ENCODE measurements at regions not wholly inside any gene's neighbourhood (a gene's known extent, or its start where the extent isn't known, plus 50 kb on each side); places are given as distances from the start of the nearest gene placed in this dataset.

GRCh38 chr17:52710363-52710901 lies 551.9 kb upstream of the CA10 start:
- no peak overlapping the region for H2BK120ac ChIP-seq (ENCODE audit: low read depth, low read length)
- no peak overlapping the region for H3K4ac ChIP-seq (ENCODE audit: low read depth in 1 of 2, low read length in 2 of 2)
- H3K27me3 ChIP-seq (ENCODE audit: control insufficient read depth in 1 of 2, insufficient read depth in 1 of 2, low read length in 2 of 2): no peaks in the 10 kb centered on the region
- H3K36me3 ChIP-seq (ENCODE audit: control insufficient read depth in 1 of 2, insufficient read depth in 2 of 2, low read depth in 1 of 2, low read length in 2 of 2): no peaks in the 10 kb centered on the region
- no peak overlapping the region for H2BK5ac ChIP-seq (ENCODE audit: low read depth, low read length, poor library complexity, severe bottlenecking)
- no peaks in the 10 kb centered on the region for H3K4me1 ChIP-seq (ENCODE audit: control insufficient read depth, insufficient read depth, low read depth, low read length)
- no peaks in the 10 kb centered on the region for H3K9me3 ChIP-seq (ENCODE audit: control insufficient read depth, low read length)
- H3K79me1 ChIP-seq (replicated peaks; ENCODE audit: low read length, poor library complexity, severe bottlenecking): no peaks in the 10 kb centered on the region
- WGBS: 37% methylated on average over 1 of the region's 1 CpG
- no peak overlapping the region for H4K8ac ChIP-seq (ENCODE audit: low read length)
- no peak overlapping the region for H2BK15ac ChIP-seq (ENCODE audit: low read depth, poor library complexity, severe bottlenecking)
- no peak overlapping the region for H3K4me3 ChIP-seq (ENCODE audit: insufficient read depth in 1 of 2, low read depth in 1 of 2, low read length in 2 of 2)
- no peak overlapping the region for H3K27ac ChIP-seq (ENCODE audit: low read length, poor library complexity, severe bottlenecking)
- no peak overlapping the region for H2AFZ ChIP-seq (ENCODE audit: low read depth, low read length)
- H3K4me2 ChIP-seq (ENCODE audit: low read length, poor library complexity, severe bottlenecking): no peak overlapping the region
- DNase-seq: no peak
- no peak overlapping the region for H3K9ac ChIP-seq (ENCODE audit: low read length)
- H2BK12ac ChIP-seq (ENCODE audit: low read length in 2 of 2): no peak overlapping the region
- H3K14ac ChIP-seq (ENCODE audit: low read length in 2 of 2): no peak overlapping the region
- no peak overlapping the region for H2AK5ac ChIP-seq (ENCODE audit: low read length, severe bottlenecking)
- no peak overlapping the region for H3K18ac ChIP-seq (ENCODE audit: low read depth in 1 of 2, low read length in 2 of 2)
- no peak overlapping the region for H4K91ac ChIP-seq (ENCODE audit: low read length)
- H3K23ac ChIP-seq (ENCODE audit: low read length in 2 of 2): no peak overlapping the region

GRCh38 chr17:52709724-52710123 lies 551.2 kb upstream of the CA10 start:
- Histone ChIP-seq H3K9ac (ENCODE audit: low read length) (no peak overlapping the region), H3K4ac (ENCODE audit: low read depth in 1 of 2, low read length in 2 of 2) (no peak overlapping the region), H2BK120ac (ENCODE audit: low read depth, low read length) (no peak overlapping the region), H3K18ac (ENCODE audit: low read depth in 1 of 2, low read length in 2 of 2) (no peak overlapping the region), H3K36me3 (ENCODE audit: control insufficient read depth in 1 of 2, insufficient read depth in 2 of 2, low read depth in 1 of 2, low read length in 2 of 2) (no peaks in the 10 kb centered on the region), H2BK12ac (ENCODE audit: low read length in 2 of 2) (no peak overlapping the region), H3K9me3 (ENCODE audit: control insufficient read depth, low read length) (no peaks in the 10 kb centered on the region), H3K23ac (ENCODE audit: low read length in 2 of 2) (no peak overlapping the region), H2BK5ac (ENCODE audit: low read depth, low read length, poor library complexity, severe bottlenecking) (no peak overlapping the region), H3K27me3 (ENCODE audit: control insufficient read depth in 1 of 2, insufficient read depth in 1 of 2, low read length in 2 of 2) (no peaks in the 10 kb centered on the region), H3K4me2 (ENCODE audit: low read length, poor library complexity, severe bottlenecking) (no peak overlapping the region), H4K8ac (ENCODE audit: low read length) (no peak overlapping the region), H3K27ac (ENCODE audit: low read length, poor library complexity, severe bottlenecking) (no peak overlapping the region), H3K14ac (ENCODE audit: low read length in 2 of 2) (no peak overlapping the region), H4K91ac (ENCODE audit: low read length) (no peak overlapping the region), H2BK15ac (ENCODE audit: low read depth, poor library complexity, severe bottlenecking) (no peak overlapping the region), H3K4me1 (ENCODE audit: control insufficient read depth, insufficient read depth, low read depth, low read length) (no peaks in the 10 kb centered on the region), H3K4me3 (ENCODE audit: insufficient read depth in 1 of 2, low read depth in 1 of 2, low read length in 2 of 2) (no peak overlapping the region), H2AK5ac (ENCODE audit: low read length, severe bottlenecking) (no peak overlapping the region), H2AFZ (ENCODE audit: low read depth, low read length) (no peak overlapping the region), H3K79me1 (replicated peaks; ENCODE audit: low read length, poor library complexity, severe bottlenecking) (no peaks in the 10 kb centered on the region)
- DNase-seq: no peak
- 66% methylated on average over 3 of the region's 3 CpGs for whole genome bisulfite sequencing

GRCh38 chr17:52696362-52696761 lies 537.8 kb upstream of the CA10 start:
- H3K14ac ChIP-seq (ENCODE audit: low read length in 2 of 2): no peak overlapping the region
- no peak overlapping the region for H3K4me3 ChIP-seq (ENCODE audit: insufficient read depth in 1 of 2, low read depth in 1 of 2, low read length in 2 of 2)
- H3K23ac ChIP-seq (ENCODE audit: low read length in 2 of 2): no peak overlapping the region
- H2AK5ac ChIP-seq (ENCODE audit: low read length, severe bottlenecking): no peak overlapping the region
- H3K9me3 ChIP-seq (ENCODE audit: control insufficient read depth, low read length): no peaks in the 10 kb centered on the region
- no peak overlapping the region for H4K8ac ChIP-seq (ENCODE audit: low read length)
- no peak overlapping the region for H3K4ac ChIP-seq (ENCODE audit: low read depth in 1 of 2, low read length in 2 of 2)
- H3K27ac ChIP-seq (ENCODE audit: low read length, poor library complexity, severe bottlenecking): no peak overlapping the region
- no peak for DNase-seq
- H3K9ac ChIP-seq (ENCODE audit: low read length): no peak overlapping the region
- H3K18ac ChIP-seq (ENCODE audit: low read depth in 1 of 2, low read length in 2 of 2): no peak overlapping the region
- no peaks in the 10 kb centered on the region for H3K27me3 ChIP-seq (ENCODE audit: control insufficient read depth in 1 of 2, insufficient read depth in 1 of 2, low read length in 2 of 2)
- no peak overlapping the region for H3K4me2 ChIP-seq (ENCODE audit: low read length, poor library complexity, severe bottlenecking)
- H2BK120ac ChIP-seq (ENCODE audit: low read depth, low read length): no peak overlapping the region
- H3K79me1 ChIP-seq (replicated peaks; ENCODE audit: low read length, poor library complexity, severe bottlenecking): no peaks in the 10 kb centered on the region
- 81% methylated on average over 3 of the region's 3 CpGs for WGBS
- no peaks in the 10 kb centered on the region for H3K4me1 ChIP-seq (ENCODE audit: control insufficient read depth, insufficient read depth, low read depth, low read length)
- H2BK12ac ChIP-seq (ENCODE audit: low read length in 2 of 2): no peak overlapping the region
- no peak overlapping the region for H2BK15ac ChIP-seq (ENCODE audit: low read depth, poor library complexity, severe bottlenecking)
- H3K36me3 ChIP-seq (ENCODE audit: control insufficient read depth in 1 of 2, insufficient read depth in 2 of 2, low read depth in 1 of 2, low read length in 2 of 2): no peaks in the 10 kb centered on the region
- no peak overlapping the region for H2BK5ac ChIP-seq (ENCODE audit: low read depth, low read length, poor library complexity, severe bottlenecking)
- H4K91ac ChIP-seq (ENCODE audit: low read length): no peak overlapping the region
- H2AFZ ChIP-seq (ENCODE audit: low read depth, low read length): no peak overlapping the region

DNA sequence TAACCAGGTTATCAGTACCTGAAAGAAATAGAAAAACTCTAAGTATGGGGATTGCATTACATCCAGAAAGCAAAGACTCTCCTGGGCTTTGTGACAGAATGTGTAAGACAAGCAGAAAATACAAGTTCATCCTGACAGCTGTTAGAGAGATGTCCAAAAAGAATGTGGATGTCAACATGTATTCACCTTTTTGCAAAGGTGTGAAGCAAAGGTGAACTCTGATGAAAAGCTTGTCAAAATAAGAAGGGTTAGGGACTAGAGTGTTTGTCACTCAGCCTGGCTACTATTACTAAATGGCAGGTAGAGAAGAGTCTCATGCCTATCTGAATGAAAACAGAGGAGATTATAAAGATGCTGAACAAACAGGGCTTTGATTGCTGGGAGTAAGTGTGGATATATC lies 527.6 kb upstream of the CA10 start:
- no peak overlapping the region for H3K4me3 ChIP-seq (ENCODE audit: insufficient read depth in 1 of 2, low read depth in 1 of 2, low read length in 2 of 2)
- no peak overlapping the region for H3K9ac ChIP-seq (ENCODE audit: low read length)
- peaks cover 22% of the 10 kb centered on the region for H3K9me3 ChIP-seq (ENCODE audit: control insufficient read depth, low read length)
- H3K23ac ChIP-seq (ENCODE audit: low read length in 2 of 2): no peak overlapping the region
- no peak overlapping the region for H2BK5ac ChIP-seq (ENCODE audit: low read depth, low read length, poor library complexity, severe bottlenecking)
- H2AFZ ChIP-seq (ENCODE audit: low read depth, low read length): no peak overlapping the region
- no peak overlapping the region for H4K8ac ChIP-seq (ENCODE audit: low read length)
- H3K36me3 ChIP-seq (ENCODE audit: control insufficient read depth in 1 of 2, insufficient read depth in 2 of 2, low read depth in 1 of 2, low read length in 2 of 2): no peaks in the 10 kb centered on the region
- no peaks in the 10 kb centered on the region for H3K27me3 ChIP-seq (ENCODE audit: control insufficient read depth in 1 of 2, insufficient read depth in 1 of 2, low read length in 2 of 2)
- H3K4me2 ChIP-seq (ENCODE audit: low read length, poor library complexity, severe bottlenecking): no peak overlapping the region
- H3K79me1 ChIP-seq (replicated peaks; ENCODE audit: low read length, poor library complexity, severe bottlenecking): no peaks in the 10 kb centered on the region
- H3K4ac ChIP-seq (ENCODE audit: low read depth in 1 of 2, low read length in 2 of 2): no peak overlapping the region
- no peak overlapping the region for H2BK15ac ChIP-seq (ENCODE audit: low read depth, poor library complexity, severe bottlenecking)
- H3K4me1 ChIP-seq (ENCODE audit: control insufficient read depth, insufficient read depth, low read depth, low read length): no peaks in the 10 kb centered on the region
- H3K18ac ChIP-seq (ENCODE audit: low read depth in 1 of 2, low read length in 2 of 2): no peak overlapping the region
- H3K27ac ChIP-seq (ENCODE audit: low read length, poor library complexity, severe bottlenecking): no peak overlapping the region
- no peak overlapping the region for H2BK12ac ChIP-seq (ENCODE audit: low read length in 2 of 2)
- no peak overlapping the region for H2AK5ac ChIP-seq (ENCODE audit: low read length, severe bottlenecking)
- no peak for DNase-seq
- H2BK120ac ChIP-seq (ENCODE audit: low read depth, low read length): no peak overlapping the region
- no peak overlapping the region for H3K14ac ChIP-seq (ENCODE audit: low read length in 2 of 2)
- H4K91ac ChIP-seq (ENCODE audit: low read length): no peak overlapping the region

All from mesenchymal stem cell (in vitro differentiated cells and primary cell).